HepG2 (cell line): ENCODE measurements at regions not wholly inside any gene's neighbourhood (a gene's known extent, or its start where the extent isn't known, plus 50 kb on each side); places are given as distances from the start of the nearest gene placed in this dataset.

Experiments used
- ATF7-NPFF ChIP-seq: sonication (generic); formaldehyde crosslinking; IDR thresholded peaks from 2 replicates; pipeline ENCODE4 v1.8.1; 2023; ENCODE audit warnings: mild to moderate bottlenecking, low read depth, missing genetic modification reagents, moderate library complexity
- CEBPG ChIP-seq: IDR thresholded peaks from 2 replicates; pipeline ENCODE4 v1.6.1; 2016
- DNMT3B ChIP-seq: conservative IDR thresholded peaks from 2 replicates; pipeline ENCODE4 v1.6.1; 2016; ENCODE audit warnings: missing biosample characterization, control low read depth
- HDAC1 ChIP-seq: sonication (generic); formaldehyde crosslinking; IDR thresholded peaks from 2 replicates; pipeline ENCODE4 v1.5.1; 2020; ENCODE audit warnings: mild to moderate bottlenecking, missing genetic modification reagents
- HIVEP1 ChIP-seq: sonication (generic); formaldehyde crosslinking; IDR thresholded peaks from 2 replicates; pipeline ENCODE4 v1.4.0; 2020; ENCODE audit warnings: mild to moderate bottlenecking, missing genetic modification reagents
- KMT2B ChIP-seq: IDR thresholded peaks from 2 replicates; pipeline ENCODE4 v1.6.1; 2016; ENCODE audit warnings: missing genetic modification reagents, missing compliant biosample characterization
- NR3C1 ChIP-seq: sonication (generic); formaldehyde crosslinking; IDR thresholded peaks from 2 replicates; pipeline ENCODE4 v1.4.0; 2020; ENCODE audit warnings: missing genetic modification reagents
- PAF1 ChIP-seq: IDR thresholded peaks from 2 replicates; pipeline ENCODE4 v1.6.1; 2016; ENCODE audit warnings: missing genetic modification reagents, missing compliant biosample characterization
- PHB2 ChIP-seq: fragments of 450-650 bp; IDR thresholded peaks from 2 replicates; pipeline ENCODE4 v1.6.1; 2018; ENCODE audit not compliant: partially characterized antibody
- PRMT3 ChIP-seq: sonication (generic); formaldehyde crosslinking; IDR thresholded peaks from 2 replicates; pipeline ENCODE4 v1.8.1; 2022; ENCODE audit warnings: low read depth, mild to moderate bottlenecking, moderate library complexity, missing genetic modification reagents, borderline replicate concordance
- RARG ChIP-seq: sonication (generic); formaldehyde crosslinking; IDR thresholded peaks from 2 replicates; pipeline ENCODE4 v1.4.0; 2020; ENCODE audit warnings: low read depth, mild to moderate bottlenecking, missing genetic modification reagents
- REL ChIP-seq: sonication (generic); formaldehyde crosslinking; conservative IDR thresholded peaks from 2 replicates; pipeline ENCODE4 v1.8.0; 2022; ENCODE audit warnings: mild to moderate bottlenecking, missing genetic modification reagents, moderate library complexity
- SKI ChIP-seq: fragments of 450-650 bp; IDR thresholded peaks from one replicate; pipeline ENCODE4 v1.6.1; 2018; ENCODE audit warnings: mild to moderate bottlenecking; ENCODE audit not compliant: partially characterized antibody
- ZFX ChIP-seq: sonication (generic); formaldehyde crosslinking; IDR thresholded peaks from 2 replicates; pipeline ENCODE4 v1.4.0; 2020; ENCODE audit warnings: mild to moderate bottlenecking, low read depth, missing genetic modification reagents, moderate library complexity
- ZKSCAN1 ChIP-seq: fragments of 150-350 bp; IDR thresholded peaks from 2 replicates; pipeline ENCODE4 v1.6.1; 2014; ENCODE audit warnings: low read length
- ZNF496 ChIP-seq: sonication (generic); formaldehyde crosslinking; IDR thresholded peaks from 2 replicates; pipeline ENCODE4 v1.8.1; 2023; ENCODE audit warnings: mild to moderate bottlenecking, moderate library complexity, missing genetic modification reagents; ENCODE audit not compliant: insufficient replicate concordance
- ZNF747 ChIP-seq: sonication (generic); formaldehyde crosslinking; IDR thresholded peaks from 2 replicates; pipeline ENCODE4 v1.8.1; 2023; ENCODE audit warnings: missing genetic modification reagents, mild to moderate bottlenecking, borderline replicate concordance
- TF ChIP-seq, protein P1 (sequence below): sonication (generic); formaldehyde crosslinking; conservative IDR thresholded peaks from 2 replicates; pipeline ENCODE4 v1.4.0; 2020; ENCODE audit warnings: mild to moderate bottlenecking, missing genetic modification reagents, moderate library complexity
- TF ChIP-seq, protein P2 (sequence below), 2 experiments: sonication (generic) in 1 of 2; formaldehyde crosslinking in 1 of 2; IDR thresholded peaks; 2 replicates each; pipeline versions ENCODE4 v1.6.1 to v1.9.0; 2014 to 2022; ENCODE audit warnings: antibody characterized with exemption in 1 of 2, borderline replicate concordance in 1 of 2, inconsistent platforms in 1 of 2, low read depth in 1 of 2, missing genetic modification reagents in 1 of 2
- TF ChIP-seq, protein P3 (sequence below): sonication (generic); formaldehyde crosslinking; IDR thresholded peaks from 2 replicates; pipeline ENCODE4 v1.5.0; 2020; ENCODE audit warnings: missing genetic modification reagents

DNA sequence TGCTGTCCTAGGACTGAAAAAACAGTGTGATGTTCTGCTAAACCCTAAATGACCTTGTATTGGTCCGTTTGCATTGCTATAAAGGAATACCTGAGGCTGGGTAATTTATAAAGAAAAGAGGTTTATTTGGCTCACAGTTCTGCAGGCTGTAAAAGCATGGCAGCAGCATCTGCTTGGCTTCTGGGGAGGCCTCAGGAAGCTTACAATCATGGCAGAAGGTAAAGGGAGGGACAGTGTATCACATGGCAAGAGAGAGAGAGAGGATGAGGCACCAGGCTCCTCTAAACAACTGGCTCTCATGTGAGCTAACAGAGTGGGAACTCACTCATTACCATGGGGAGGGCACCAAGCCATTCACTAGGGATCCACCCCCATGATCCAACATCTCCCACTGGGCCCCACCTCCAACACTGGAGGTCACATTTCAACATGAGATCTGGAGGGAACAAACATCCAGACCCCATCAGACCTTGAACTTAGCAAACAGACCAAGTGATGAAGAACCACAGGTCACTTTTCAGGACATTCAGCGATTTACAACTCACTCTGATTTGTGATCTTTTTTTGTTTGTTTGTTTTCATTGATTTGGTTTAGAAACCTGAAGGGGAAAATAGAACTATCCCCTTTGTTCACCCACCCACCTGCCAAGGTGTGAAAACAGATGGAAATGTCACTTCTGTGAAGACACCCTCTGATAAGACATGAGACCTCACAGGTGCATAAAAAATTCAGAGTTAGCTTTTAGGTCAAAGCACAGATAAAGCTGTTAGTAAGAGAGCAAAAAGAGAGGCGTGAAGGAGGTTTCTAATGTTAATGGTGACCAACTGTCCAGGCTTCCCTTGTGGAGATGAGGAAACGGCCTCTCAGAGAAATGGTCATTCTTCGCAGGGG lies 104.2 kb upstream of the RALGPS2 start (continued):
- TF ChIP-seq REL (CRISPR knock-in tag) (no peak), ZNF496 (no peak), KMT2B (CRISPR knock-in tag) (0 out of 2 replicates have a peak, but pooled peaks have one; percentile 14), HIVEP1 (no peak), NR3C1 (CRISPR knock-in tag) (no peak), HDAC1 (CRISPR knock-in tag) (peak; percentile 86), CEBPG (CRISPR knock-in tag) (peak; percentile 55), ZKSCAN1 (no peak), PRMT3 (no peak), PHB2 (no peak), PAF1 (CRISPR knock-in tag) (no peak), ZNF747 (CRISPR knock-in tag) (no peak), DNMT3B (CRISPR knock-in tag) (no peak), SKI (peak; percentile 86), ZFX (CRISPR knock-in tag) (0 out of 2 replicates have a peak, but pooled peaks have one; percentile 17), RARG (CRISPR knock-in tag) (no peak), ATF7-NPFF (no peak)
- TF ChIP-seq, protein P1, sequence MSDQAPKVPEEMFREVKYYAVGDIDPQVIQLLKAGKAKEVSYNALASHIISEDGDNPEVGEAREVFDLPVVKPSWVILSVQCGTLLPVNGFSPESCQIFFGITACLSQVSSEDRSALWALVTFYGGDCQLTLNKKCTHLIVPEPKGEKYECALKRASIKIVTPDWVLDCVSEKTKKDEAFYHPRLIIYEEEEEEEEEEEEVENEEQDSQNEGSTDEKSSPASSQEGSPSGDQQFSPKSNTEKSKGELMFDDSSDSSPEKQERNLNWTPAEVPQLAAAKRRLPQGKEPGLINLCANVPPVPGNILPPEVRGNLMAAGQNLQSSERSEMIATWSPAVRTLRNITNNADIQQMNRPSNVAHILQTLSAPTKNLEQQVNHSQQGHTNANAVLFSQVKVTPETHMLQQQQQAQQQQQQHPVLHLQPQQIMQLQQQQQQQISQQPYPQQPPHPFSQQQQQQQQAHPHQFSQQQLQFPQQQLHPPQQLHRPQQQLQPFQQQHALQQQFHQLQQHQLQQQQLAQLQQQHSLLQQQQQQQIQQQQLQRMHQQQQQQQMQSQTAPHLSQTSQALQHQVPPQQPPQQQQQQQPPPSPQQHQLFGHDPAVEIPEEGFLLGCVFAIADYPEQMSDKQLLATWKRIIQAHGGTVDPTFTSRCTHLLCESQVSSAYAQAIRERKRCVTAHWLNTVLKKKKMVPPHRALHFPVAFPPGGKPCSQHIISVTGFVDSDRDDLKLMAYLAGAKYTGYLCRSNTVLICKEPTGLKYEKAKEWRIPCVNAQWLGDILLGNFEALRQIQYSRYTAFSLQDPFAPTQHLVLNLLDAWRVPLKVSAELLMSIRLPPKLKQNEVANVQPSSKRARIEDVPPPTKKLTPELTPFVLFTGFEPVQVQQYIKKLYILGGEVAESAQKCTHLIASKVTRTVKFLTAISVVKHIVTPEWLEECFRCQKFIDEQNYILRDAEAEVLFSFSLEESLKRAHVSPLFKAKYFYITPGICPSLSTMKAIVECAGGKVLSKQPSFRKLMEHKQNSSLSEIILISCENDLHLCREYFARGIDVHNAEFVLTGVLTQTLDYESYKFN (CRISPR knock-in tag) = peak; percentile 94
- TF ChIP-seq, protein P2, sequence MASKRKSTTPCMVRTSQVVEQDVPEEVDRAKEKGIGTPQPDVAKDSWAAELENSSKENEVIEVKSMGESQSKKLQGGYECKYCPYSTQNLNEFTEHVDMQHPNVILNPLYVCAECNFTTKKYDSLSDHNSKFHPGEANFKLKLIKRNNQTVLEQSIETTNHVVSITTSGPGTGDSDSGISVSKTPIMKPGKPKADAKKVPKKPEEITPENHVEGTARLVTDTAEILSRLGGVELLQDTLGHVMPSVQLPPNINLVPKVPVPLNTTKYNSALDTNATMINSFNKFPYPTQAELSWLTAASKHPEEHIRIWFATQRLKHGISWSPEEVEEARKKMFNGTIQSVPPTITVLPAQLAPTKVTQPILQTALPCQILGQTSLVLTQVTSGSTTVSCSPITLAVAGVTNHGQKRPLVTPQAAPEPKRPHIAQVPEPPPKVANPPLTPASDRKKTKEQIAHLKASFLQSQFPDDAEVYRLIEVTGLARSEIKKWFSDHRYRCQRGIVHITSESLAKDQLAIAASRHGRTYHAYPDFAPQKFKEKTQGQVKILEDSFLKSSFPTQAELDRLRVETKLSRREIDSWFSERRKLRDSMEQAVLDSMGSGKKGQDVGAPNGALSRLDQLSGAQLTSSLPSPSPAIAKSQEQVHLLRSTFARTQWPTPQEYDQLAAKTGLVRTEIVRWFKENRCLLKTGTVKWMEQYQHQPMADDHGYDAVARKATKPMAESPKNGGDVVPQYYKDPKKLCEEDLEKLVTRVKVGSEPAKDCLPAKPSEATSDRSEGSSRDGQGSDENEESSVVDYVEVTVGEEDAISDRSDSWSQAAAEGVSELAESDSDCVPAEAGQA (IDR thresholded peaks at IDR 0.05; ENCODE audit: low read depth) = no peak
- TF ChIP-seq, protein P2 (CRISPR knock-in tag; IDR thresholded peaks at IDR 0.05; ENCODE audit: borderline replicate concordance) = no peak
- TF ChIP-seq, protein P3, sequence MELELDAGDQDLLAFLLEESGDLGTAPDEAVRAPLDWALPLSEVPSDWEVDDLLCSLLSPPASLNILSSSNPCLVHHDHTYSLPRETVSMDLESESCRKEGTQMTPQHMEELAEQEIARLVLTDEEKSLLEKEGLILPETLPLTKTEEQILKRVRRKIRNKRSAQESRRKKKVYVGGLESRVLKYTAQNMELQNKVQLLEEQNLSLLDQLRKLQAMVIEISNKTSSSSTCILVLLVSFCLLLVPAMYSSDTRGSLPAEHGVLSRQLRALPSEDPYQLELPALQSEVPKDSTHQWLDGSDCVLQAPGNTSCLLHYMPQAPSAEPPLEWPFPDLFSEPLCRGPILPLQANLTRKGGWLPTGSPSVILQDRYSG (CRISPR knock-in tag) = no peak
